ENCODE measurements at regions not wholly inside any gene's neighbourhood (a gene's known extent, or its start where the extent isn't known, plus 50 kb on each side); places are given as distances from the start of the nearest gene placed in this dataset.

GRCh38 chr6:14243597-14243996, 126.0 kb downstream of the CD83 start:
- no peak for TF ChIP-seq CTCF (IDR thresholded peaks at IDR 0.05)
- no peak for TF ChIP-seq POLR2AphosphoS5 (IDR thresholded peaks at IDR 0.05)
- no peak for TF ChIP-seq POLR2A (IDR thresholded peaks at IDR 0.05)
